HG02973 (cell line): ENCODE measurements at regions not wholly inside any gene's neighbourhood (a gene's known extent, or its start where the extent isn't known, plus 50 kb on each side); places are given as distances from the start of the nearest gene placed in this dataset.
"Not testable (repeated sequence)": the region's sequence is repeated elsewhere in the genome, so short reads cannot be mapped to it uniquely, and the experiment has no call there.

Source experiments
- ATAC-seq: cut with Tn5 transposase; IDR thresholded peaks from one replicate; pipeline ENCODE4 v1.9.1; 2021; ENCODE audit warnings: moderate library complexity; ENCODE audit not compliant: unreplicated experiment

GRCh38 chr9:26789959-26790358, 102.6 kb downstream of the CAAP1 start:
- ATAC-seq, result no peak

GRCh38 chr9:26786564-26786963, 106.0 kb downstream of the CAAP1 start:
- no peak for ATAC-seq

- ATAC-seq, result no peak
Measured at GRCh38 chr9:26782899-26783298, 109.7 kb downstream of the CAAP1 start.

GRCh38 chr9:26781906-26782305, 110.7 kb downstream of the CAAP1 start:
- ATAC-seq, result no peak

GRCh38 chr9:26780307-26780706, 112.3 kb downstream of the CAAP1 start:
- not testable (repeated sequence) for ATAC-seq

- ATAC-seq, result no peak
Measured at GRCh38 chr9:26779062-26779461, 113.5 kb downstream of the CAAP1 start.

- no peak for ATAC-seq
Measured at GRCh38 chr9:26775391-26775790, 117.2 kb downstream of the CAAP1 start.

- ATAC-seq, result no peak
Measured at GRCh38 chr9:26773056-26773455, 119.5 kb downstream of the CAAP1 start.

- no peak for ATAC-seq
Measured at GRCh38 chr9:26770821-26771220, 121.8 kb downstream of the CAAP1 start.

GRCh38 chr9:26768145-26768544, 124.5 kb downstream of the CAAP1 start:
- no peak for ATAC-seq

- no peak for ATAC-seq
Measured at GRCh38 chr9:26760675-26761074, 131.9 kb downstream of the CAAP1 start.

- no peak for ATAC-seq
Measured at GRCh38 chr9:26758655-26759054, 133.9 kb downstream of the CAAP1 start.

GRCh38 chr9:26756881-26757280, 135.7 kb downstream of the CAAP1 start:
- ATAC-seq, result no peak

- ATAC-seq, result no peak
Measured at GRCh38 chr9:26755476-26755875, 137.1 kb downstream of the CAAP1 start.

GRCh38 chr9:26754509-26755164, 138.0 kb downstream of the CAAP1 start:
- no peak for ATAC-seq

GRCh38 chr9:26753971-26754370, 138.6 kb downstream of the CAAP1 start:
- ATAC-seq, result no peak

- no peak for ATAC-seq
Measured at GRCh38 chr9:26750162-26750561, 142.4 kb downstream of the CAAP1 start.

GRCh38 chr9:26748449-26749058, 144.0 kb downstream of the CAAP1 start:
- ATAC-seq, result no peak

- no peak for ATAC-seq
Measured at GRCh38 chr9:26747611-26748010, 145.0 kb downstream of the CAAP1 start.

- peak; percentile 83 for ATAC-seq
Measured at GRCh38 chr9:26746357-26747072, 146.1 kb downstream of the CAAP1 start.

GRCh38 chr9:26745111-26745510, 147.5 kb downstream of the CAAP1 start:
- ATAC-seq, result no peak
